ENCODE measurements at regions not wholly inside any gene's neighbourhood (a gene's known extent, or its start where the extent isn't known, plus 50 kb on each side); places are given as distances from the start of the nearest gene placed in this dataset.

DNA sequence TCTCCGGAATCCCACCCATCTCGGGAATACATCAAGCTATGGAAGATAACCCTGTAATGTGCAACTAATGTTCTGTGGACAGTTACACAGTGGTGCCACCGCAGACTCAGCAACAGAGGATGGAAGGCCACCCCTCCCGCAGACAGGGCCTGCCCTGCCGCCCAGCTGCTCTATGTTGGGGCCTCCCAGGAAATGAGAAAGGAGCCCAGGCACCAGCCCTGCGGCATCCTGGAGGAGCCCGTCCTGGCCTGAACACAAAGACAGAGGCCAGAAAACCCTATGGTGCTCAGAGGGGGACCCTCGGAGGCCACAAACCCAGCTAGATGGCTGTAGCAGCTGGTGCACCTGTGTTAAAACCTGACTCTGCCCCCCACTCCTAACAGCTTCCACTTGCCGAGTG is 216.1 kb upstream of the RPL38 start:
- TF ChIP-seq, protein P1, sequence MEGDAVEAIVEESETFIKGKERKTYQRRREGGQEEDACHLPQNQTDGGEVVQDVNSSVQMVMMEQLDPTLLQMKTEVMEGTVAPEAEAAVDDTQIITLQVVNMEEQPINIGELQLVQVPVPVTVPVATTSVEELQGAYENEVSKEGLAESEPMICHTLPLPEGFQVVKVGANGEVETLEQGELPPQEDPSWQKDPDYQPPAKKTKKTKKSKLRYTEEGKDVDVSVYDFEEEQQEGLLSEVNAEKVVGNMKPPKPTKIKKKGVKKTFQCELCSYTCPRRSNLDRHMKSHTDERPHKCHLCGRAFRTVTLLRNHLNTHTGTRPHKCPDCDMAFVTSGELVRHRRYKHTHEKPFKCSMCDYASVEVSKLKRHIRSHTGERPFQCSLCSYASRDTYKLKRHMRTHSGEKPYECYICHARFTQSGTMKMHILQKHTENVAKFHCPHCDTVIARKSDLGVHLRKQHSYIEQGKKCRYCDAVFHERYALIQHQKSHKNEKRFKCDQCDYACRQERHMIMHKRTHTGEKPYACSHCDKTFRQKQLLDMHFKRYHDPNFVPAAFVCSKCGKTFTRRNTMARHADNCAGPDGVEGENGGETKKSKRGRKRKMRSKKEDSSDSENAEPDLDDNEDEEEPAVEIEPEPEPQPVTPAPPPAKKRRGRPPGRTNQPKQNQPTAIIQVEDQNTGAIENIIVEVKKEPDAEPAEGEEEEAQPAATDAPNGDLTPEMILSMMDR (IDR thresholded peaks at IDR 0.05 in 2 of 3, conservative IDR thresholded peaks at IDR 0.05 in 1 of 3; ENCODE audit: borderline replicate concordance in 1 of 3, insufficient read depth in 1 of 3, low read depth in 2 of 3, low read length in 2 of 3): no peak
- TF ChIP-seq RAD21 (IDR thresholded peaks at IDR 0.05; ENCODE audit: low read depth) (no peak), EZH2 (IDR thresholded peaks at IDR 0.05) (no peak)
- TF ChIP-seq, protein P2, sequence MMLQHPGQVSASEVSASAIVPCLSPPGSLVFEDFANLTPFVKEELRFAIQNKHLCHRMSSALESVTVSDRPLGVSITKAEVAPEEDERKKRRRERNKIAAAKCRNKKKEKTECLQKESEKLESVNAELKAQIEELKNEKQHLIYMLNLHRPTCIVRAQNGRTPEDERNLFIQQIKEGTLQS (IDR thresholded peaks at IDR 0.05): no peak

Measured in HCT116 (cell line).